HL-60 (cell line): ENCODE measurements at regions not wholly inside any gene's neighbourhood (a gene's known extent, or its start where the extent isn't known, plus 50 kb on each side); places are given as distances from the start of the nearest gene placed in this dataset.

ENCODE experiments used
- DNase-seq, 2 experiments: peaks; one replicate each; pipeline ENCODE4 v3.0.0-alpha.2; 2010 to 2020; ENCODE audit warnings: low read depth in 1 of 2, low spot score in 1 of 2
- H3K27ac ChIP-seq: fragments of 250-450 bp; sonication (Bioruptor Pico); replicated peaks from 2 replicates; pipeline ENCODE4 v1.5.1; 2020; ENCODE audit warnings: mild to moderate bottlenecking, moderate library complexity
- H3K27me3 ChIP-seq: fragments of 250-450 bp; sonication (Bioruptor Pico); 2 replicates; pipeline ENCODE4 v1.5.1; 2021; ENCODE audit warnings: mild to moderate bottlenecking, moderate library complexity; ENCODE audit not compliant: insufficient read depth, poor library complexity, severe bottlenecking
- H3K4me3 ChIP-seq: replicated peaks from 2 replicates; pipeline ENCODE4 v1.5.1; 2011; ENCODE audit warnings: mild to moderate bottlenecking, control low read depth, low read length; ENCODE audit not compliant: insufficient read depth
- CTCF ChIP-seq: IDR thresholded peaks from one replicate; pipeline ENCODE4 v1.5.1; 2011; ENCODE audit warnings: low read length, control low read depth, inconsistent platforms; ENCODE audit not compliant: insufficient read depth
- GABPA ChIP-seq: IDR thresholded peaks from 2 replicates; pipeline ENCODE4 v1.6.1; 2012; ENCODE audit warnings: low read depth
- POLR2AphosphoS5 ChIP-seq: IDR thresholded peaks from 2 replicates; pipeline ENCODE4 v1.6.1; 2012; ENCODE audit warnings: low read depth
- REST ChIP-seq: IDR thresholded peaks from 2 replicates; pipeline ENCODE4 v1.6.1; 2012; ENCODE audit warnings: low read depth; ENCODE audit not compliant: insufficient replicate concordance
- SPI1 ChIP-seq: IDR thresholded peaks from 2 replicates; pipeline ENCODE4 v1.6.1; 2012; ENCODE audit warnings: low read depth, mild to moderate bottlenecking, borderline replicate concordance

- Histone ChIP-seq H3K4me3 (no peak overlapping the region), H3K27ac (no peak overlapping the region), H3K27me3 (no peaks in the 10 kb centered on the region)
- TF ChIP-seq SPI1: no peak
- no peak for TF ChIP-seq GABPA
- no peak for TF ChIP-seq CTCF
- no peak for TF ChIP-seq REST
- TF ChIP-seq POLR2AphosphoS5: no peak
- no peak for DNase-seq
These were observed 233.1 kb downstream of the POU4F1 start for GRCh38 chr13:78370231-78370630.

DNA sequence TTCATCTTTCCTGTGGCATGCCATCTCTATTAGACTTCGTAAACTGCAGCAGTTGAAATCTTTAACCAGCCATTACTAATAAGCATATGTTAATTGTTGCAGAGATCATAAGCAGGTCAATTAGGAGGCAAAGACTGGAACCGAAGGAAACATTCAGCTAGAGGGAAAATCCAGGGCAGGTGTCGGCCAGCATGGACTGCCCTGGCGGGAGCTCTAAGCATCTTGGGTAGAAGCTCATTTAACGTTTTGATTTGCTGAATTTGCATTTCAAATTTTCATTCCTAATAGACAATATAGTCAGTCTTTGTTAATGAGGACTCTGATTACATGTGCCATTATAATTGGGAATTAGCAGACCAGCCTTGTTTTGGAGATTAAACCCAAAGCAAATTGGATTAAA, 238.6 kb downstream of the POU4F1 start:
- DNase-seq: no peak
- TF ChIP-seq SPI1 (no peak), CTCF (no peak), GABPA (no peak), REST (no peak), POLR2AphosphoS5 (no peak)
- no peak overlapping the region for H3K27ac ChIP-seq

GRCh38 chr13:78341032-78341431, 262.3 kb downstream of the POU4F1 start:
- no peak for TF ChIP-seq REST
- TF ChIP-seq POLR2AphosphoS5: no peak
- TF ChIP-seq CTCF: no peak
- TF ChIP-seq SPI1: no peak
- TF ChIP-seq GABPA: no peak
- no peak overlapping the region for H3K4me3 ChIP-seq
- DNase-seq: no peak
- H3K27me3 ChIP-seq: peaks cover 2% of the 10 kb centered on the region
- no peak overlapping the region for H3K27ac ChIP-seq

More for the DNA sequence above, 238.6 kb downstream of the POU4F1 start:
- Histone ChIP-seq H3K27me3 (no peaks in the 10 kb centered on the region), H3K4me3 (no peak overlapping the region)
